ENCODE measurements at regions not wholly inside any gene's neighbourhood (a gene's known extent, or its start where the extent isn't known, plus 50 kb on each side); places are given as distances from the start of the nearest gene placed in this dataset.

DNA sequence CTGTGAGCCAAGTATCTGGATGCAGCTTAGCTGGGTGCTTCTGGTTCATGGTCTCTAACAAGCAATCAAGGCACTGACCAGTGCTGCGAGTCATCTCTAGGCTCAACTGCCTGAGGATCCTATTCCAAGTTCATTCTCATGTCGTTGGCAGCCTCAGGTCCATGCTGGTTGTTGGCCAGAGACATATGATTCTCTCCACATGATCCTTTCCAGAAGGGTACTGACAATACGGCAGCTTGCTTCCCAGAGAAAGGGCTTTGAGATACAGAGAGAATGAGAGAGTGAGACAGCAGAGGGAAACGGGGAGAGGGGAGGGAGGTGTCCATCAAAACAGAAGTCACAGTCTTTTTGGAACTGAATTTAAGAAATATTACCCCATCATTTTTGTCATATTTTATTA is 405.6 kb downstream of the XPNPEP1 start:
- Mint-ChIP-seq H3K36me3 (no peaks in the 10 kb centered on the region), H3K27me3 (no peaks in the 10 kb centered on the region), H3K4me3 (no peak overlapping the region), H3K9me3 (peaks cover 4% of the 10 kb centered on the region), H3K27ac (no peak overlapping the region), H3K4me1 (no peaks in the 10 kb centered on the region)

DNA sequence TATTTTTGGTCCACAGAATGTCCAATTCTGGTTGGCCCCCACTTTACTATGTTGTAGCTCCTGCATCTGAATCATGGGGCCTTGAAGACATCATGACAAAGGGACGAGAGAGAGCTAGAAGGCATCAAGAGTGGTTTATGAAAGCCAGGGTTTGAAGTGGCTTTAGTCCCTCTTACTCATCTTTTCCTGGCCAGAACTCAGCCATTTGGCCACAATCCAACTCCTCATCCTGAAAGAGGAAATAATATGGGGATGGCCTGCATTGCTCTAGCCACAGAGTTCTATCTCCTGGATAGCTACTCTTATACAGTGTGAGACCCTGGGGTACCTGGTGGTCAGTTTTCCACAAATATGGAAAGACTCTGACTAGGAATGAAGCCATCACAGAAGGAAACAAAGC is 418.9 kb downstream of the XPNPEP1 start:
- Mint-ChIP-seq H3K27ac (no peak overlapping the region), H3K9me3 (no peaks in the 10 kb centered on the region), H3K4me1 (no peaks in the 10 kb centered on the region), H3K27me3 (no peaks in the 10 kb centered on the region), H3K4me3 (no peak overlapping the region), H3K36me3 (no peaks in the 10 kb centered on the region)

DNA sequence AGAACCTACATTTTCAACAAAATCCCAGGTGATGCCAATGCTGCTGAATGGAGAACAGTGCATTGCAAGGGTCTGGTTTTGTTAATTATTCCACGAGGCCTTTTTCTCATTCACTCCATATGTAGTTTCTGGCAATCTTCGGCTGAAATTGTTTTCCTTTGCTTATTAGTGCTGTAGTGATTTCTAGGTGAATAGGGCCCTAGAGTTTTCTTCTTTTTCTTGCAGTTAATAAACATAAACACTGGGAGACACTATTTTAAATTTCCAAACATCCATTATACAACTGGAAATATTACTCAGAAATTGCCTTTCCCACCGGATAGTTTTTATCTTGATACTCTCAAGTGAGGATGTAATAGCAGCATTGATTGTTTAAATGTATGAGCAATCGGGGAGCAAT is 435.6 kb downstream of the XPNPEP1 start:
- Mint-ChIP-seq H3K4me3 (no peak overlapping the region), H3K36me3 (no peaks in the 10 kb centered on the region), H3K4me1 (no peaks in the 10 kb centered on the region), H3K27ac (no peak overlapping the region), H3K27me3 (no peaks in the 10 kb centered on the region), H3K9me3 (peaks cover 7% of the 10 kb centered on the region)

DNA sequence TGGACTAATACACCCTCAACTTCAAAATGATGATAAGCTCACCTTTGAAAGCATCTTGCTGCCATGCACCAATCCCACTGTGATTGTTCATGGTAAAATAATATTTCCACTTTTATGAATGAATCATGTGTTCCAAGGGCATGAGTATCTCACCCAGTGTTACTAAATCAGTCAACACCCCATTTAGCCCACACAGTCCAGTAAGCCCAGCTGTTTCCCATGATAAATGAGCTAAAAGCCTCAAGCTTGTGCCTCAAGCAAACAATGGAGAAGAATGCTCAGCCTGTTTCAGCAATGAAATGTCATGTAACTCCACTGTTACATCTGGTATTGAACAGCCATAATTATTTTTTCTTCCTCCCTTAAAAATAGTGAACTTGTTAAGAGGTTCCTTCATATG is 442.5 kb downstream of the XPNPEP1 start:
- Mint-ChIP-seq H3K36me3 (no peaks in the 10 kb centered on the region), H3K27ac (no peak overlapping the region), H3K4me3 (no peak overlapping the region), H3K27me3 (peaks cover 2% of the 10 kb centered on the region), H3K4me1 (no peaks in the 10 kb centered on the region), H3K9me3 (no peaks in the 10 kb centered on the region)

DNA sequence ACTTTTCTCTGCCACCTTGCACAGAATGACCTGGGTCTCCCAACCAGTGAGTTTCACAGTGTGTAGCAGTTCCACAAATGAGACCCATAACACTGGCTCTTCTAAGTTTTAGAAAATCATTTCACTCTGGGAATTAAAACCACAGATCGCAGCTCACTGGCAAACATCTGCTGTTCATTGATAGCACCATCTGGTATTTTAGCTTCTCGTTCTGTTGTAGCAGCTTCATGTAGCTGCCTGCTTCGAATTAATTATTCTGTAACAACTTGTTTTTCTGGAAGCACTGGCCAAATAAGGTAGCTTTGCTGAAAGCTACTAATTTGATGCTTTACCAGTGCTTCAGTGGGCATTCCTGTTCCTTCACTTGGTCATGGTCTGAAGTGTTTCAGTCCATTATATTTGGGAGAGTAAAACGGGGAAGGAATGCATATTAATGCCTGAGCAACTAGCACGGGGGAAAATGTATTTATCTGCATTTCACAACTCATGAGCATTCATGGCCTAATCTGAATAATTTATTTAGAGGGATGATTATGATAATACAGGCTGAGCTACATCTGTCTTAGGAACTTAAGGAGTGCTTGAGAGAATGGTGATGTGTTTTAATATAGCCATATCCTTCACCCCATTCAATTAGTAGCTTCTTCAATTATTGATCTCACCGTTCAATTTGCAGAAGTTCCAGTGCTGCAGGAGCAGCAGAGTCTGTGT is 447.4 kb downstream of the XPNPEP1 start:
- peaks cover 2% of the 10 kb centered on the region for H3K27me3 Mint-ChIP-seq
- H3K4me1 Mint-ChIP-seq: no peaks in the 10 kb centered on the region
- no peaks in the 10 kb centered on the region for H3K36me3 Mint-ChIP-seq
- no peaks in the 10 kb centered on the region for H3K9me3 Mint-ChIP-seq
- no peak overlapping the region for H3K27ac Mint-ChIP-seq
- no peak overlapping the region for H3K4me3 Mint-ChIP-seq

DNA sequence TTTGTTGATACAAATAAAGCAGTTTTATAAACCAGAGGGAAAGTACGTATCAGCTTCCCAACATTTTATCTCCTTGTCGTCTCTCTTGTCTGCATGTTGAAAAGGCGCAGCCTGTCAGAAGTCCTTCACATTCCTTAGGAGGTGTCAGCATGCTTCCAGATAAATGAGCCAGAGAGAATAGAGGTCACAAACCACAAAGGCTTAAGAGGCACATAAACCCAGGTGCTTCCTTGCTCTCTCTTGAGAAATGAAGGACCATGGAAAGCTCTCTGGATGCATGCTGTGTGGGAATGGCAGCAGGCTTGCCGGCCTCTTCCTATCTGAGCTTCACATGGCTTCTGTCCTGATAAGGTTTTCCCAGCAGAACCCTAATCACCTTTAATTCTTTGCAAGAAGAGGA is 448.5 kb downstream of the XPNPEP1 start:
- Mint-ChIP-seq H3K4me1 (no peaks in the 10 kb centered on the region), H3K4me3 (no peak overlapping the region), H3K27ac (no peak overlapping the region), H3K36me3 (no peaks in the 10 kb centered on the region), H3K27me3 (peaks cover 2% of the 10 kb centered on the region), H3K9me3 (no peaks in the 10 kb centered on the region)

DNA sequence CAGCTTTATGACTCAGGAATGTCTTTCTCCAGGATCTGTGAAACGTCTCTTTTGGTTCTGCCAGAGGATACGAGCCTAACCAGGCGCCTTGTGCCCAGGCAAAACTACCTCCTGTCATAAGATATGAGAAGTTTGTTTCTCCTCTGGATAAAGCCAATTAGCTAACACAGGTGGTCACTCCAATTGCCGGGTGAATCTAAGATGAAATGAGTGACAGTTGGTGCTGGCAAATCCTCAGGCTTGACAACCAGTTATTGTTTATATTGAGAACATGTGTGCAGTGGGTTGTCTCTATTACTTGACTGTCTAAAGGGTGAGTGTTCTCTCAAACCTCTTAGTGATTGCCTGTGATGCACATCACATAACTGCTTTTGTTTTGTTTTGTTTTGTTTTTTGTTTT is 449.1 kb downstream of the XPNPEP1 start:
- H3K4me3 Mint-ChIP-seq: no peak overlapping the region
- no peaks in the 10 kb centered on the region for H3K4me1 Mint-ChIP-seq
- H3K27ac Mint-ChIP-seq: no peak overlapping the region
- H3K36me3 Mint-ChIP-seq: no peaks in the 10 kb centered on the region
- H3K27me3 Mint-ChIP-seq: peaks cover 2% of the 10 kb centered on the region
- no peaks in the 10 kb centered on the region for H3K9me3 Mint-ChIP-seq

DNA sequence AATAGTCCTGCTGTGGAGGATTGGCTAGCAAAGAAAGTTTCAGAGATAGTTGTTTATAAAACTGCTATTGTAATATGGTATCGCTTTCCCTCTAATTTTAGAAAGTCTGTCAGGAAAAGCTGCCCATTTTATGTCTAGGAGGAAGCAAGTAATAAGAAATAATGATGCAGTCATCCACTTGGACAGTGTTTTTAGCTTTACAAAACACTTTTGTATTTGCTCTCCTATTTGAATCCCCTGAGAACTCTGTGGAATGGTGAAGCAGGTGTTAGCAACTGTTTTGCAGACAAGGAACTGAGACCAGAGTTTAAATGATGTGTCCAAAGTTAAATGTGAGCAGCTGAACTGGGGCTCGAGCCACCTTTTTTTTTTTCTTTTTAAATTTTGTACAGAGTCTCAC is 455.8 kb downstream of the XPNPEP1 start:
- Mint-ChIP-seq H3K27me3 (no peaks in the 10 kb centered on the region), H3K4me1 (no peaks in the 10 kb centered on the region), H3K4me3 (no peak overlapping the region), H3K36me3 (no peaks in the 10 kb centered on the region), H3K9me3 (no peaks in the 10 kb centered on the region), H3K27ac (no peak overlapping the region)

DNA sequence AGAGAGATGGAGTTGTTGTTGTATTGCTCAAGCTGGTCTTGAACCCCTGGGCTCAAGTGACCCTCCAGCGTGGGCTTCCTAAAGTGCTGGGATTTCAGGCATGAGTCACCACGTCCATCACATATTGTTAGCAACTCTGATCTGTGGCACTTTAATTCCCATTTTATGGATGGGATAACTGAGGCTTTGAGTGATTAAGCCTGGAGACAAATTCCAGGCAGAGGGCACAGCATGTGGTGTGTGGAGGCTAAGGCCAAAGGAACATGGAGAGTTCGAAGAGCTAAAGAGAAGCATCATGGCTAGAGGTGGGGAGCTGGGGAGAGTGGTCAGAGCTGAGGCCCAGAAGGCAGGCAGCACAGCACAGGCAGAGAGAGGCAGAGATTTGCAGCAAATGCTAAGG is 458.4 kb downstream of the XPNPEP1 start:
- Mint-ChIP-seq H3K36me3 (no peaks in the 10 kb centered on the region), H3K27me3 (peaks cover 2% of the 10 kb centered on the region)

DNA sequence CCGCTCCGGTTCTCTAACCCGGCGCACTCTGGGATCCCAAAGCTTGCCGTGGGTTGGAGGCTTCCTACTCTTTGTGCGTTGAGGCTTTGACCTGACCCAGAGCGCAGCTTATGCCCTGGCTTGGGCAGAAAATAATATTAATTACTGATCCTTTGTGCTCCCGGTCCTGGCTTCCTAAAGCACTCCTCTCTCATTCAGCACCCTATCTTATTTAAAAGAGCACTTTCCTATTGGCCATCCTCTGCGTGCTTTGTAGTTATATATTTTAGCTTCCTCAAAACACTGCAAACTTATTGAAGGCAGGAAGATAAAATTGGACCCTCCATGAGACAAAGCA is 466.0 kb downstream of the XPNPEP1 start:
- no peak overlapping the region for H3K4me3 Mint-ChIP-seq
- no peaks in the 10 kb centered on the region for H3K4me1 Mint-ChIP-seq
- peaks cover 6% of the 10 kb centered on the region for H3K9me3 Mint-ChIP-seq
- H3K27ac Mint-ChIP-seq: no peak overlapping the region
- no peaks in the 10 kb centered on the region for H3K36me3 Mint-ChIP-seq
- H3K27me3 Mint-ChIP-seq: peaks cover 24% of the 10 kb centered on the region

More for the DNA sequence above, 458.4 kb downstream of the XPNPEP1 start:
- Mint-ChIP-seq H3K9me3 (peaks cover 6% of the 10 kb centered on the region), H3K4me1 (no peaks in the 10 kb centered on the region), H3K4me3 (no peak overlapping the region), H3K27ac (no peak overlapping the region)

DNA sequence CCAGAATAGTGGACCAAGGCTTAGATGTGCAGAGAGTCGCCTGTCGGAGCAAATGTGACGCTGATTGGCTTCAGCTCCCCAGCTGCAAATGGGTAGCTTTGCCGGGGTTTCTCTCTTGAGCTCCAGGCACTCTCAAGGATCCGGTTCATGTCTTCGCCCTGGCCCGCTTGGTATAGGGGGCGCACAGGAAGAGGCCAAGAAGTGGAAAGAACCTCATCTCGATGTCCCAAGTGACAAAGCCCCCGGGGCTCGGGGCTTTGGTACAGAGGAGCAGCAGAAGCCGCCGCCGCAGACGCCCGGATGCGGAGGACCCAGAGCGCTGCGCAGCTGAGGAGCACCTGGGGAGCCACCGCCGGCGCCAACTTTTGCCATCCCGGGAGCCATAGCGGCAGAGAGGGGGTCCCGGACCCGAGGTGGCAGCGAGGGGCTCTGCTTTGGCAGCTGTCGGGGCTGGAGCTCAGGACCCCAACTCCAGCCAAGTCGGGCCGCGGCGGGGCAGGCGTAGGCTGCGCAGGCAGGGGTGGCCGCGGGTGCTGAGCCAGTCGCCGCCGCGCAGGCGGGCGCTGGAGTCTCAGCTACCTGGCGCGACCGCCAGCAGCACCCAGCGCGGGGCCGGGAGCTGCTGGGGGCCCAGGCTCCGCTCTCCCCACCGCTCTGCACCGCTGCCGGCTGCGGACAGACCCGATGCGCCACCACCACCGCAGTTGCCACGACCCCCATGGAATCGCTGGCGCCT is 466.6 kb downstream of the XPNPEP1 start:
- Mint-ChIP-seq H3K4me3 (no peak overlapping the region), H3K36me3 (no peaks in the 10 kb centered on the region), H3K27me3 (peaks cover 24% of the 10 kb centered on the region), H3K4me1 (no peaks in the 10 kb centered on the region), H3K27ac (no peak overlapping the region), H3K9me3 (peaks cover 1% of the 10 kb centered on the region)

DNA sequence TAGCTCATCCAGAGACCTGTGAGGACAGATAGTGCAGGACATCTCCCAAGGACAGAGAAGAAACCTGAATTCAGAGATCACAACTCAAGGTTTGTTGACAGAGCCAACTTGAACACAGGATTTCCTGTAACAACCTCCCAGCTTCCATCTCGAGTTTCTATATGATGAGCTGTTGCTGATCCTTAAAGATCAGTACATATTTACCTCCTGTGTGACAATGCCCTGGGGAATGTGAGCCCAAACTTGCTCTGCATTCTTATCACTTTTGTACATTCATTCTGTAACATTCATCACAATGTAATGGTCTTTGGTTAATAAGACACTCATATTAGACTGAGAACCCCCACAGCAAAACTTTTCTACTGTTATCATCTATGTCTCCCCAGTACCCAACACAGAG is 468.6 kb downstream of the XPNPEP1 start:
- Mint-ChIP-seq H3K4me1 (no peaks in the 10 kb centered on the region), H3K36me3 (no peaks in the 10 kb centered on the region), H3K9me3 (no peaks in the 10 kb centered on the region), H3K4me3 (no peak overlapping the region), H3K27ac (no peak overlapping the region), H3K27me3 (peaks cover 22% of the 10 kb centered on the region)

DNA sequence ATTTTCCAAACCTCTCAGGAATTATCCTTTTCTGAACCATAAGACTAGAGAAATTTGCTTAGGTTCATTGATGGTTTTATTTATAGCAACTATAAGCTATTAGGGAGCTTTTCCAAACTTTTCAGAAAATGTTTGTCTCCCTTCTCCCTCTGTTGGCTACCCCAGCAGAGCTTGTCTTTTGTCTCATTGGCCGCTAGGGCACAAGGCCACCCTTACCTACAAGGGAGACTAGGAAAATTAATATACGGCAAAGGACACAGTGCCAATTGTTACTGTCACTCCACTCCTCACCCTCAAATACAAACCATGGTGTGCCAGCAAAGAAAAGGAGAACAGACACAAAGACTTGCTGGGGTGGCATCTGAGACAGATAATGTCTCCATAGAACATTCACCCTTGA is 471.4 kb downstream of the XPNPEP1 start:
- H3K4me1 Mint-ChIP-seq: no peaks in the 10 kb centered on the region
- H3K4me3 Mint-ChIP-seq: no peak overlapping the region
- H3K27me3 Mint-ChIP-seq: peaks cover 10% of the 10 kb centered on the region
- H3K36me3 Mint-ChIP-seq: no peaks in the 10 kb centered on the region
- no peaks in the 10 kb centered on the region for H3K9me3 Mint-ChIP-seq
- H3K27ac Mint-ChIP-seq: no peak overlapping the region

DNA sequence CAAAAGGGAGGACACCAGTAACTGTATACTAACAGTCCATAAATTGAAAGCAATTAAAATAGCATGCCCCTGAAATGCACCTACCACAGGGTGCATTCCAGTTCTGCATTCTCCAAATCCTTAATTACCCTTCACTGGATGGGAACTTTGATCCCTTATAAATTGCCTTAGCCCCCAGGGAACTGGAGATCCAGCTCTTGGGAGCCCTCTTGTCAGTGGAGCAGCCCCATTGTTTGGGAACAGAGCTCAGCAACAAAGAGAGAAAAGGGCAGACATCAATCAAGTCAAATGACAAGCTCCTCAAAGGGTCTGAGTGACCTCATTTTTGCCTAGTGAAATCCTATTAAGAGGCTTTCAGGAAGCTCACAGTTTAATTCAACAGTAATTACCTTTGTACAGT is 472.6 kb downstream of the XPNPEP1 start:
- no peak overlapping the region for H3K4me3 Mint-ChIP-seq
- peaks cover 3% of the 10 kb centered on the region for H3K9me3 Mint-ChIP-seq
- H3K27me3 Mint-ChIP-seq: peaks cover 2% of the 10 kb centered on the region
- H3K4me1 Mint-ChIP-seq: no peaks in the 10 kb centered on the region
- no peaks in the 10 kb centered on the region for H3K36me3 Mint-ChIP-seq
- H3K27ac Mint-ChIP-seq: no peak overlapping the region

DNA sequence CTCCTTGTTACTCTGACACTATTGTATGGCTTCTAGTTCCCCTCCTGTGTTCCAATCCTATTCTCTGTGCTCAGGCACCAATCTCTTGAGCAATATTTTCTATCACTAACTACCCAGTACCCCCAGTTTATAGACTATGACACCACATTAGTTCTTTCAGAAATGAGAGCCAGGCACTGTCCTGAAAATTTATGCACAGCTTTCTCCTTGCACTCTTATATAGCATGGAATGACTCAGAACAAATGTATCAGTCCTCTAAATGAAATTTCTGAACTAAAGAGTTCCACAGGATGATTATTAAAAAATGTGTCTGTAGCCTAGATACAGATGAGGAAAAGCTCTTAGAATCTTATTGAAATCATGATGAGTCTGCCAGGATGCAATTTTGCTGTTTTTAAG is 489.9 kb downstream of the XPNPEP1 start:
- H3K36me3 Mint-ChIP-seq: no peaks in the 10 kb centered on the region
- no peak overlapping the region for H3K4me3 Mint-ChIP-seq
- no peak overlapping the region for H3K27ac Mint-ChIP-seq
- H3K9me3 Mint-ChIP-seq: peaks cover 5% of the 10 kb centered on the region
- H3K4me1 Mint-ChIP-seq: no peaks in the 10 kb centered on the region
- no peaks in the 10 kb centered on the region for H3K27me3 Mint-ChIP-seq

DNA sequence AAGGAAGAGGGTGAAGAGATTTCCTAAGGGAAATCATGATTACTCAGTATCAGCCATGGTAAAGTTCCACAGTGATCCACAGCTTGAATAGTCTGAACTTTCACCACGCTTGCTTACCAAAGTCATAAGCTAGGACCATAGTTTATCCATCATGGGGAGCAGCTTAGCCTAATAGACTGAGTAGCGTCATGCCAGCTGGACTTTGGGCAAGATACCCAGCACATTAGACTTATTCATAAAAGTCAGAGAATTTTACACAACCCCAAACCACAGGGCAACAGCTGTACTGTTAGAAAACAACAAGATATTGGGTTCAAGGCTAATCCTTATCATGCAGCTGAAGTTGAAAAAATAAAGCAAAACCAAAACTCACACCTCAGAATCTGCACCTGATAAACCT is 491.0 kb downstream of the XPNPEP1 start:
- peaks cover 5% of the 10 kb centered on the region for H3K9me3 Mint-ChIP-seq
- H3K4me1 Mint-ChIP-seq: no peaks in the 10 kb centered on the region
- H3K4me3 Mint-ChIP-seq: no peak overlapping the region
- H3K27me3 Mint-ChIP-seq: no peaks in the 10 kb centered on the region
- no peak overlapping the region for H3K27ac Mint-ChIP-seq
- H3K36me3 Mint-ChIP-seq: no peaks in the 10 kb centered on the region

DNA sequence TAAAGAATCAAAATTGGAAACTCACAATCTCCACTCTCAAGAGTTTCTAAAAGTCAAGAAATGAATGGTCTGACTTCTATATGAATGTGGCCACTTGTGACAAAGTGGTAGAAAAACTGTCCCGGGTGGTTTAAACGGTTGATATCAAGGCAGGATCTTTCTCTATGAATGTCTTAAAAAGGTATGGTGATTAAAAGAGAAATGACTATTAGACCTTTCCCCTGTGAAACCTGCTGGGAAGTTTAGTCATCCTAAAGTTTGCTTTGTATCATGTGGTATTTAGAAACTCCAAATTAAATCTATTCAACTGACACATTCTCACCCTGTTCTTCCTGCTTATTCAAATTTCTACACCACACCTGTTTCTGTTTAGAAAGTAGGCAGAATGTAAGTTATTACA is 492.5 kb downstream of the XPNPEP1 start:
- H3K27me3 Mint-ChIP-seq: no peaks in the 10 kb centered on the region
- H3K4me1 Mint-ChIP-seq: no peaks in the 10 kb centered on the region
- H3K36me3 Mint-ChIP-seq: no peaks in the 10 kb centered on the region
- H3K9me3 Mint-ChIP-seq: peaks cover 5% of the 10 kb centered on the region
- no peak overlapping the region for H3K27ac Mint-ChIP-seq
- no peak overlapping the region for H3K4me3 Mint-ChIP-seq

Measured in activated naive CD4-positive, alpha-beta T cell treated with anti-CD3 and anti-CD28 coated beads, Interleukin-2, amount 50 U/mL, for 24 hours (primary cell).